ENCODE measurements at regions not wholly inside any gene's neighbourhood (a gene's known extent, or its start where the extent isn't known, plus 50 kb on each side); places are given as distances from the start of the nearest gene placed in this dataset.

- BruUV-seq (replicated peaks) = no TSS peak
- Histone ChIP-seq H3K36me3 (ENCODE audit: insufficient read depth, low read length) (no peaks in the 10 kb centered on the region), H3K4me1 (ENCODE audit: insufficient read depth, low read length, poor library complexity, severe bottlenecking) (no peaks in the 10 kb centered on the region), H3K79me2 (ENCODE audit: insufficient read depth, low read depth, low read length) (no peaks in the 10 kb centered on the region), H2AFZ (ENCODE audit: low read length) (no peak overlapping the region), H3K27ac (ENCODE audit: low read depth, low read length, poor library complexity, severe bottlenecking) (no peak overlapping the region), H3K9me2 (ENCODE audit: insufficient read depth, low read length) (no peaks in the 10 kb centered on the region), H4K20me1 (ENCODE audit: insufficient read depth, low read length) (no peaks in the 10 kb centered on the region), H3K9me3 (ENCODE audit: low read length) (no peaks in the 10 kb centered on the region), H3K4me3 (ENCODE audit: low read depth, low read length, poor library complexity, severe bottlenecking) (no peak overlapping the region), H3K4me2 (ENCODE audit: low read length) (no peak overlapping the region)
- CTCF ChIA-PET (ENCODE audit: unreplicated experiment) = no interaction called here
- POLR2A ChIA-PET = no interaction called here
- DNase-seq (ENCODE audit: low spot score) = no peak
- TF ChIP-seq CTCF (conservative IDR thresholded peaks at IDR 0.05; ENCODE audit: low read length) = no peak
- no peak for TF ChIP-seq EZH2phosphoT487 (IDR thresholded peaks at IDR 0.05; ENCODE audit: borderline replicate concordance, low read depth, low read length)
- intact Hi-C loops (cut with micrococcal nuclease; ENCODE audit: unreplicated experiment) = no loop called here
Measured at GRCh38 chr18:79607361-79607952, 72.1 kb upstream of the CTDP1 start.

- TF ChIP-seq CTCF (conservative IDR thresholded peaks at IDR 0.05; ENCODE audit: low read length) (no peak), EZH2phosphoT487 (IDR thresholded peaks at IDR 0.05; ENCODE audit: borderline replicate concordance, low read depth, low read length) (no peak)
- Histone ChIP-seq H3K4me2 (ENCODE audit: low read length) (no peak overlapping the region), H3K27ac (ENCODE audit: low read depth, low read length, poor library complexity, severe bottlenecking) (no peak overlapping the region), H3K4me1 (ENCODE audit: insufficient read depth, low read length, poor library complexity, severe bottlenecking) (no peaks in the 10 kb centered on the region), H3K9me3 (ENCODE audit: low read length) (no peaks in the 10 kb centered on the region), H3K36me3 (ENCODE audit: insufficient read depth, low read length) (no peaks in the 10 kb centered on the region), H3K4me3 (ENCODE audit: low read depth, low read length, poor library complexity, severe bottlenecking) (no peak overlapping the region), H3K9me2 (ENCODE audit: insufficient read depth, low read length) (no peaks in the 10 kb centered on the region), H2AFZ (ENCODE audit: low read length) (no peak overlapping the region), H4K20me1 (ENCODE audit: insufficient read depth, low read length) (no peaks in the 10 kb centered on the region), H3K79me2 (ENCODE audit: insufficient read depth, low read depth, low read length) (no peaks in the 10 kb centered on the region)
- CTCF ChIA-PET (ENCODE audit: unreplicated experiment) = no interaction called here
- DNase-seq (ENCODE audit: low spot score) = no peak
- POLR2A ChIA-PET = no interaction called here
- intact Hi-C loops (cut with micrococcal nuclease; ENCODE audit: unreplicated experiment) = no loop called here
- no TSS peak for BruUV-seq (replicated peaks)
Measured at GRCh38 chr18:79608069-79608468, 71.5 kb upstream of the CTDP1 start.

- H3K4me2 ChIP-seq (ENCODE audit: low read length) = no peak overlapping the region
- H3K4me1 ChIP-seq (ENCODE audit: insufficient read depth, low read length, poor library complexity, severe bottlenecking) = no peaks in the 10 kb centered on the region
- POLR2A ChIA-PET = no interaction called here
- no peak for DNase-seq (ENCODE audit: low spot score)
- BruUV-seq (replicated peaks) = no TSS peak
- H4K20me1 ChIP-seq (ENCODE audit: insufficient read depth, low read length) = no peaks in the 10 kb centered on the region
- H3K9me2 ChIP-seq (ENCODE audit: insufficient read depth, low read length) = no peaks in the 10 kb centered on the region
- H3K79me2 ChIP-seq (ENCODE audit: insufficient read depth, low read depth, low read length) = no peaks in the 10 kb centered on the region
- no peak overlapping the region for H3K4me3 ChIP-seq (ENCODE audit: low read depth, low read length, poor library complexity, severe bottlenecking)
- intact Hi-C loops (cut with micrococcal nuclease; ENCODE audit: unreplicated experiment) = no loop called here
- CTCF ChIA-PET (ENCODE audit: unreplicated experiment) = no interaction called here
- H3K9me3 ChIP-seq (ENCODE audit: low read length) = no peaks in the 10 kb centered on the region
- H3K27ac ChIP-seq (ENCODE audit: low read depth, low read length, poor library complexity, severe bottlenecking) = no peak overlapping the region
- TF ChIP-seq EZH2phosphoT487 (IDR thresholded peaks at IDR 0.05; ENCODE audit: borderline replicate concordance, low read depth, low read length) = no peak
- TF ChIP-seq CTCF (conservative IDR thresholded peaks at IDR 0.05; ENCODE audit: low read length) = no peak
- H3K36me3 ChIP-seq (ENCODE audit: insufficient read depth, low read length) = no peaks in the 10 kb centered on the region
- H2AFZ ChIP-seq (ENCODE audit: low read length) = no peak overlapping the region
Measured at GRCh38 chr18:79608535-79608934, 71.1 kb upstream of the CTDP1 start.

Data from OCI-LY7 (cell line).